HG03095 (cell line): ENCODE measurements at regions not wholly inside any gene's neighbourhood (a gene's known extent, or its start where the extent isn't known, plus 50 kb on each side); places are given as distances from the start of the nearest gene placed in this dataset.

Source experiments
- ATAC-seq: cut with Tn5 transposase; IDR thresholded peaks from one replicate; pipeline ENCODE4 v1.9.1; 2021; ENCODE audit warnings: moderate library complexity; ENCODE audit not compliant: unreplicated experiment

GRCh38 chr6:154885214-154885613, 109.9 kb upstream of the TIAM2 start:
- no peak for ATAC-seq

DNA sequence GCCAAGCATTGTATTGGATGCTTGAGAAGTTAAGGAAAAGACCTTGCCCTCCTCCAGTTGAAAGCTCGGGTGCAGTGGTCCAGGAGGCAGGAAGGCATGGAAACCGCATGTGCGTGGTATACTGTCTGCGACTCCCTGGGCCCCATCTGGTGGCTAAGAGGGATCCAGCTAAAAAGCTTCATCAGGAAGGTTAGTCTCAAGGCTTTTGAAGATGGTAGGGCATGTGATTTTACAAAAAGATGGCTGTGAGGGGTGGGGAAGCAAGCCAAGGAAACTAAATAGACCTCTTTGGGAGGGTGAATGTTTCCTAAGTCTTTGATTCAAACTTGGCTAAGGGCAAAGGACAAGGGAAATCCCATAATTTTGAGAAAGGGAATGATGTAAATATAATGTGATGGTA, 109.1 kb upstream of the TIAM2 start:
- ATAC-seq, result no peak

- no peak for ATAC-seq
Observed at GRCh38 chr6:154886471-154886870, 108.6 kb upstream of the TIAM2 start.

- no peak for ATAC-seq
Observed at GRCh38 chr6:154887051-154887450, 108.1 kb upstream of the TIAM2 start.

- no peak for ATAC-seq
Observed at GRCh38 chr6:154888421-154889295, 106.5 kb upstream of the TIAM2 start.

DNA sequence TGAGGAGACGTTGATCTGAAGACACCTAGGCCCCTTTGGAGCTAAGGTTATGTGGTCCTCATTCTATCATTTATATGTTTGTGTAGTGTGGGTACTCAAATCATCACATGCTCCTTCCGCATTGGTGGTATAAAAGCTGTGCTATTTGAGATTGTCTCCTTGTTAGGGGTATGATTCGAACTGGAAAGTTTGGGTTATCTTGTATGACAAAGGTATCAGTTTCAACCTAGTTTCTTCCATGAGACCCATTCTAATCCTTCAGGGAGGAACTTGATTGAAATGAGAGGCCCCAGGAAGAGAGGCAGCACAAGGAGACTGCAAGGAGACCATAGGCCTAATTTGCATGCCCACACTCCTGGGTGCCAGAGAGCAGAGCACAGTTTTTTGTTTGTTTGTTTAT, 104.2 kb upstream of the TIAM2 start:
- no peak for ATAC-seq

DNA sequence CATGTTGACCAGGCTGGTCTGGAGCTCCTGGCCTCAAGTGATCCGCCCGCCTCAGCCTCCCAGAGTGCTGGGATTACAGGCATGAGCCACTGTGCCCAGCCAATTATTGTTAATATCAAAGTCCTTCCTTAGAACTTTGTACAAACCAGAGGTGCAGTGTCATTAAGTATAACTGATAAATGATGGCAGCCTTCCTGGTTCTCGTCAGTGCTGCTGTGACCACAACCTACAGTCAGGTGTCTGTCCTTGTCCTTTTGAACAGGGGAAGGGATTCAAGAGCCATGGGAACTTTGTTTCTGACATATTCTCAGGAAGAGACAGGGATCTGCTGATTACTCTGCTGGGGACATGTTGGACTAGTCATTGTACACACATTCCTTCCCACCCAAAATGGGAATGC, 103.2 kb upstream of the TIAM2 start:
- no peak for ATAC-seq

DNA sequence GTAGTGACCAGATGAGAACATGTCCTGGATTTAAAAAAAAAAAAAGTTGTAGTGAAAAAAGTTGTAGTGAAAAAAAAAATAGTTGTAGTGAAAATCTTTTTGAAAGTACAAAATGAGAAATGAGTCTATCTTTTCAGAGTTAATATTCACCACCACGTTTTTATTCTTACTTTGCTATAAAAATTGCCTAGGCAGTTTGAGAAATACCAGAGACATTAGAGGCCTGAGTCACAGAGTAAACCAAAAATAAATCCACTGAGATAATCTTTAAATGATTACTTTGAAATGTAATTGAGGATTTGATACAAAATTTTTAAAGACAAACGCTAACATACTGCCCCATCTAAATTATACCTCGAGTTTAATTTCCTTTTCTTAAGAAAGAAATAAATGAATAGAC, 101.2 kb upstream of the TIAM2 start:
- ATAC-seq, result no peak

GRCh38 chr6:154894902-154895301, 100.2 kb upstream of the TIAM2 start:
- ATAC-seq, result no peak

DNA sequence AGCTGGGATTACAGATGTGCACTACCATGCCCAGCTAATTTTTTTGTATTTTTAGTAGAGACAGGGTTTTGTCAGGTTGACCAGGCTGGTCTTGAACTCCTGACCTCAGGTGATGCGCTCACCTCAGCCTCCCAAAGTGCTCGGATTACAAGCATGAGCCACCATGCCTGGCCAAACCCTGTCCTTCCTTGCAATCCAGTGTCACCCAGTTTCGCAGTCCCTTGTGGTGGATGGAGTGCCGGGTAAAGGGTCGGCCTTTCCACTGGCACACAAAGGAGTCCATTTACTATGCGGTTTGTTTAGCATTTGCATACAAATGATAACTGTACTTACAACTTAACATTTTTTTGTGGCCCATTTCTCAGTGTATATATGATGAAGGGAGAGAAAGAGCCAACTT, 99.3 kb upstream of the TIAM2 start:
- no peak for ATAC-seq

DNA sequence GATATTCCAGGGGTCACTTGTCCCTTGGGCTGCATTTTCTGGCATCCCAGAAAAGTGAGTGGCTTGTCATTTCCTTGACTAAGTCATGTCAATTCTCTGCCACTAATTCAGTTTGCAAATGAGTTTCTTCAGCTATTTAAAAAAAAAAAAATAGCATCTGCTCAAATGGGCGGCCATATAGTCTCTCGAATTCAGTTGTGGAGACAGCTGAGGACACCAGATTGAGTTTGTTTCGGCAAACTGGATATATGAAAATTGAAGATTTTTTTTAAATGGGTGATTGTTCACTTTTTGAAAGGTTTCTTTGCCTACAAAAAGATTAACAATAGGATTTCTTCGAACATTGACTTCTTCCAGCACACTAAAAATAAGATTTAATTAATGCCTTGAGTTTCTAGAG, 96.3 kb upstream of the TIAM2 start:
- no peak for ATAC-seq

GRCh38 chr6:154899824-154900463, 95.2 kb upstream of the TIAM2 start:
- no peak for ATAC-seq

DNA sequence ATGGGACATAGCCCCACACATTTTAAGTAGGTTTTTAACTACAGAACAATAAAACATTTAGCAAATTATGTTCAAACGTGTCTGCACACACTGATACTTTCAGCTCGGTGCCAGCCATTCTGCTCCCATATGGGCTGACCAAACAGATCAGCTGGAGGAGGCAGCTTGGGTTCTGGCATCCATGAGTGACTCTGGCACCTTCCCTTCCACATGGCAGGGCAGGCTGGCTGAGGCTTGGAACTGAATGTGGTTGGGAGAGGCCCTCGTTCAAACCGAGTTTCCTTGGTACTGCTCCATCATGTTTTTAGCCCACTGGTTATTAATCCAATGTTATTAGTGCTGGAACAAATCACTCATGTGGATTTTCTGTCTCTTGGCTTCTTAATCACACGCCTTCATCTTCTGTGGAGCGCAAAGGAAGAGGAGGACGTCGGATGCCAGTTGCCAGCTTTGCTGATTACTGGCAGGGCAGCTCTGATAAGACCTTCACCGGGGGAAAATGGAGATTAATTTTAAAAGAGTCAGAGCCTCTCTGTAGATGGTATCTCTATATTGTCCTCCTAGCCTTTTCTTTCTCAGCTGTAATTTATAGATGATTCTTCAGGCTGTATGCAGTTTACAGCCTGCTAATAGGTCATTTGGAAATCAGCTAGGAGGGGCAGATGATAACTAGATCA, 93.1 kb upstream of the TIAM2 start:
- no peak for ATAC-seq

DNA sequence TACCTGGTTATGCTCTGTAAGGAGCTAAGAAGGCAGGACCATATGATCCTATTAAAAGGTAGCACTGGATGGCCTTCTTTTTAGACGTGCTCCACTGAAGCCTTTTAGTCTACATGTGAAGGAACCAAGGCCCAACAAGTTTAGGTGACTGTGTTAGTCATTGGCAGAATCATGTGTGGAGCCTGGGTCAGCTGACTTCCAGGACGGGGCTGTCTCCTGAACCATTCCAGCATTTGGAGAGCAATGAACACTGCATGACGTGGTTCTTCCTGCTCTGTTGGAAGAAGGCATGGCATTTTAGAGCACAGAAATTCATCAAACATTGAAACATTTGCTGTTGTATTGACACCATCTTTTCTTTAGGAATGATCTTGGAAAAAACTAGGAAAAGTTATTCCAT, 87.8 kb upstream of the TIAM2 start:
- ATAC-seq, result no peak

DNA sequence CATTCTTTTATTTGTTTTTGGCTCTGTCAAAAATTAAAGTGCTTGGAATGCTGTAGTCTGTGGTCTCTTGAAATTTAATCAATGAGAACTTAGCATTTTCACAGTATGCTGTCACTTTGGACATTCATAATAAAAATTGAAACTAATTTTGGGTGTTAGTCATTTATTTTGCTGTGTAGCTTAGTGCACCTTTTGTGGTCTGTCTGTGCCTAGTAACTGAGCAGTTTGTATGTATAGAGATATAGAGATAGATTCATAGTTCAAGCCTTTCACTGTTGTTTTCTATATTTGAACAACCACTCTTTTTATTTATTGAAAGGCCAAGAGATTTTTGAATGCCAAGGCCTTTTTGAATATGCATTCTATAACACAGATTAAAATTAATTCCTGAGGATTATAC, 86.4 kb upstream of the TIAM2 start:
- no peak for ATAC-seq

- no peak for ATAC-seq
Observed at GRCh38 chr6:154909311-154909710, 85.8 kb upstream of the TIAM2 start.

- no peak for ATAC-seq
Observed at GRCh38 chr6:154909821-154910220, 85.3 kb upstream of the TIAM2 start.

DNA sequence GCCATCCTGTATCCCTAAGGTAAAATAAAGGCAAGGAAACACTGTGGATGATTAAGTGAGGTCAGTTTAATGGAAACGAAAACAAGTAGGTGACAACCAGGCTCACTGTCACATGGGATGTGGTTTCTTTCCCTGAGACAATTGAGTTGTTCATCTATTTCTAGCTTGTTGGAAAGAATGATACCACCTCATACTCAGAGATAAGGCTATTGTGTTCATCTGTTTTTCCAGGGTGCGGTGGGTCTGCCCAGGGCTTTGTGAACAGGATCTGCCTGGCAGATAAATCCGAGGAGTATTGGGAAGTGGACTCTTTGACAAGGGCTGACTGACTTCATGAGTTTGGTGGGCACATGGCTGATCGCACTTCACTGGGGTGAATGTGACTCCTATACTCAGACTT, 80.8 kb upstream of the TIAM2 start:
- ATAC-seq, result no peak

DNA sequence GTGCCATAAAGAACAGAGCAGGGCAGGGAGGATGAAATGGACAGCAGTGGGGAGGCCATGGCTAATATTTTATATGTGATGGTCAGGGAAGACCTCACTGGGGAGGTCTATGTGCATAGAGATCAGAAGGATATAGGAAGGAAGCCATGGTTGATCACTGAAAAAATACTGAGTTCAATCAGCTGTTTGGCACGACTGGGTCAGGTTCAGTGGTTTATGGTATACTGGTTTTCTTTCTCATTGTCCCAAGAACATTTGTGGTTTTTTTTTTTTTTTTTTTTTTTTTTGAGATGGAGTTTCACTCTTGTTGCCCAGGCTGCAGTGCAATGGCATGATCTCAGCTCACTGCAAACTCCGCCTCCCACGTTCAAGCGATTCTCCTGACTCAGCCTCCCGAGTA, 78.3 kb upstream of the TIAM2 start:
- ATAC-seq, result no peak

DNA sequence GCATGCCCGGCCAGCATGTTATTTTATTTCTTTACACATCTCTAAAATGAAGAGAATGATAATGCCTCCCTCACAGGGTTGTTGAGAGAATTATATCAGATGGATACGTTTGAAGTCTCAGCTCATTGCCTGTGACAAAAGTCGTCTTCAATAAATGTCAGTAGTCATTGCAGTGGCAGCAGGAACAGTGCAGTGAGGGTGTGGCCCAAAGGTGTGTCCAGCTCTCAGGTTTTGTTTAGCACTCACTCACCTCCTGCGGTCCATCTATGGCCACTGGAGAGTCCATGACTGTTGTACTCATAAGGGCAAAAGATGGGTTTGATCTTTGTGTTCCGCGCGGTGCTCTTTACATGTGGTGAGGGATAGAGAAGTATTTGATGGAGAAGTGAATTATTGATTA, 77.2 kb upstream of the TIAM2 start:
- no peak for ATAC-seq

DNA sequence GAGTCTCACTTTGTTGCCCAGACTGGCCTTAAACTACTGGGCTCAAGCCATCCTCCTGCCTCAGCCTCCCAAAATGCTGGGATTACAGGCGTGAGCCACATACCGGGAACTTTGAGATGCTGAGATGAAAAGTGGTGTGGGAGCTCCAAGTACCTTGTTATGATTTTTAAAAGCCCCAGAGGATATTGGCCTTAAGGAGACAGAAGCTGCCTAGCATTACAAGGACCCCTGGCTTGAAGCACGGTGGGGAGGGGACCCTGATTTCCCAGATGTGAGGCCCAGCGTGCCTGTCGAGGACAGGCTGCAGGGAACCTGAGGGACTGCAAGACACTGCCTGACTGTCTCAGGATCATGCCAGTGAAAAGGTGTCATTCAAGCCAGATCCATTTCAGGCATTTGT, 75.3 kb upstream of the TIAM2 start:
- ATAC-seq, result no peak
